ENCODE measurements at regions not wholly inside any gene's neighbourhood (a gene's known extent, or its start where the extent isn't known, plus 50 kb on each side); places are given as distances from the start of the nearest gene placed in this dataset.
"Not testable (repeated sequence)": the region's sequence is repeated elsewhere in the genome, so short reads cannot be mapped to it uniquely, and the experiment has no call there.

GRCh38 chrX:11010476-11010875 lies 100.7 kb upstream of the HCCS start:
- DNase-seq: no peak
- Mint-ChIP-seq H3K9me3 (peaks cover 6% of the 10 kb centered on the region), H3K4me1 (no peaks in the 10 kb centered on the region), H3K36me3 (ENCODE audit: low read depth) (no peaks in the 10 kb centered on the region), H3K27me3 (no peaks in the 10 kb centered on the region), H3K4me3 (no peak overlapping the region), H3K27ac (no peak overlapping the region)
- no peak for ATAC-seq

- Mint-ChIP-seq H3K9me3 (no peaks in the 10 kb centered on the region), H3K27me3 (no peaks in the 10 kb centered on the region), H3K4me3 (no peak overlapping the region), H3K36me3 (ENCODE audit: low read depth) (no peaks in the 10 kb centered on the region), H3K27ac (no peak overlapping the region), H3K4me1 (no peaks in the 10 kb centered on the region)
- DNase-seq: no peak
- ATAC-seq: no peak
Measured at GRCh38 chrX:11016728-11017127, 94.4 kb upstream of the HCCS start.

DNA sequence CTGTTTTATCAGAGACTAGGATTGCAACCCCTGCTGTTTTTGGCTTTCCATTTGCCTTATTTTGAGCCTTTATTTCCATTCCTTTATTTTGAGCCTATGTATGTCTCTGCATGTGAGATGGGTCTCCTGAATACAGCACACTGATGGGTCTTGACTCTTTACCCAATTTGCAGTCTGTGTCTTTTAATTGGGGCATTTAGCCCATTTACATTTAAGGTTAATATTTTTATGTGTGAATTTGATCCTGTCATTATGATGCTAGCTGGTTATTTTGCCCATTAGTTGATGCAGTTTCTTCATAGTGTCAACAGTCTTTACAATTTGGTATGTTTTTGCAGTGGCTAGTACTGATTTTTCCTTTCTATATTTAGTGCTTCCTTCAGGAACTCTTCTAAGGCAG lies 88.5 kb upstream of the HCCS start:
- not testable (repeated sequence) for H3K27me3 Mint-ChIP-seq; H3K27ac Mint-ChIP-seq; DNase-seq; H3K4me3 Mint-ChIP-seq; H3K4me1 Mint-ChIP-seq; H3K36me3 Mint-ChIP-seq (ENCODE audit: low read depth); H3K9me3 Mint-ChIP-seq; ATAC-seq

DNA sequence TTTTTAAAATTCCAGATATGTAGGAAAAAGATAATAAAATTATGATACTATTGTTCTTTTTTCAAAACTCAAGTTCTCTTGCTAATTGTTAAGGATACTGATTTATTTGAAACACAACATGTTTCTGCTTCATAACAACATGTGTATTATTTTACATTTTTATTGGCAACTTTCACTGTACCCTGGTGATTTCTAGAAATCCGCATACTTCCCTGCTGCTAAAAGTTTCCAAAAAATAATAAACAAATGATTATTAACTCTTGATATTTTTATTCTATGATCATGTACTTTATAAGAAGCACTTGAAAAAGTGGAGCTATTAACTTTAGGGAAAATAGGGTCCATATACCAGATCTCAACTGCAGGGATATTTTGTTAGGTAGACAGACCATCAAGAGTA lies 71.2 kb upstream of the HCCS start:
- H3K4me1 Mint-ChIP-seq: no peaks in the 10 kb centered on the region

GRCh38 chrX:11040405-11040804 lies 70.7 kb upstream of the HCCS start:
- no peak for DNase-seq
- Mint-ChIP-seq H3K27ac (no peak overlapping the region), H3K4me3 (no peak overlapping the region), H3K9me3 (no peaks in the 10 kb centered on the region), H3K36me3 (ENCODE audit: low read depth) (no peaks in the 10 kb centered on the region), H3K4me1 (no peaks in the 10 kb centered on the region), H3K27me3 (no peaks in the 10 kb centered on the region)
- ATAC-seq: no peak

More for the DNA sequence above, 71.2 kb upstream of the HCCS start:
- no peak for ATAC-seq
- Mint-ChIP-seq H3K4me3 (no peak overlapping the region), H3K9me3 (no peaks in the 10 kb centered on the region), H3K27me3 (no peaks in the 10 kb centered on the region), H3K27ac (no peak overlapping the region), H3K36me3 (ENCODE audit: low read depth) (no peaks in the 10 kb centered on the region)
- no peak for DNase-seq

DNA sequence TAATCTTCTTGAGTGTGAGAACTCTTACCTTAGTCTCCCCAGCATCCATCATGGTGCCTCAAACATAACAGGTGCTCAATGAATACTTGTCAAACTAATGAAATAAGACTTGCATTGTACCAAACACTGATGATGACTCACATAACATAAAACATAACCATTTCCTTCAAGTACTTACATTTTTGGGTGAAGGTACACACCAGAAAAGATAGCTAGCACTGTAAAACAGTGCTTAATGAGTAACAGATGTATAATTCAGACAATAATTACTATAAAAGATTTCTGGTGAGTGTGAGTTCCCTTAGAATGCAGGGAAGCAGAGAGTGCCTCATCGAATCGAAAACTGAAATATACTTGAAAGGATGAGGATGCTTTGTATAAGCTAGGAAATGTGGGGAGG lies 70.1 kb upstream of the HCCS start:
- no peak overlapping the region for H3K4me3 Mint-ChIP-seq
- no peaks in the 10 kb centered on the region for H3K36me3 Mint-ChIP-seq (ENCODE audit: low read depth)
- H3K27me3 Mint-ChIP-seq: no peaks in the 10 kb centered on the region
- no peak for DNase-seq
- H3K9me3 Mint-ChIP-seq: no peaks in the 10 kb centered on the region
- H3K27ac Mint-ChIP-seq: no peak overlapping the region
- no peaks in the 10 kb centered on the region for H3K4me1 Mint-ChIP-seq
- ATAC-seq: no peak

- no peak overlapping the region for H3K4me3 Mint-ChIP-seq
- H3K9me3 Mint-ChIP-seq: peaks cover 10% of the 10 kb centered on the region
- ATAC-seq (no peak), DNase-seq (no peak)
- no peak overlapping the region for H3K27ac Mint-ChIP-seq
- no peaks in the 10 kb centered on the region for H3K4me1 Mint-ChIP-seq
- no peaks in the 10 kb centered on the region for H3K27me3 Mint-ChIP-seq
- no peaks in the 10 kb centered on the region for H3K36me3 Mint-ChIP-seq (ENCODE audit: low read depth)
Measured at GRCh38 chrX:11050013-11050412, 61.1 kb upstream of the HCCS start.

GRCh38 chrX:11053351-11053750 lies 57.8 kb upstream of the HCCS start:
- no peaks in the 10 kb centered on the region for H3K27me3 Mint-ChIP-seq
- no peaks in the 10 kb centered on the region for H3K4me1 Mint-ChIP-seq
- ATAC-seq: no peak
- H3K27ac Mint-ChIP-seq: no peak overlapping the region
- no peak for DNase-seq
- no peaks in the 10 kb centered on the region for H3K9me3 Mint-ChIP-seq
- no peak overlapping the region for H3K4me3 Mint-ChIP-seq
- no peaks in the 10 kb centered on the region for H3K36me3 Mint-ChIP-seq (ENCODE audit: low read depth)

- H3K9me3 Mint-ChIP-seq: no peaks in the 10 kb centered on the region
- H3K4me1 Mint-ChIP-seq: no peaks in the 10 kb centered on the region
- no peaks in the 10 kb centered on the region for H3K36me3 Mint-ChIP-seq (ENCODE audit: low read depth)
- H3K4me3 Mint-ChIP-seq: no peak overlapping the region
- no peaks in the 10 kb centered on the region for H3K27me3 Mint-ChIP-seq
- ATAC-seq (no peak), DNase-seq (no peak)
- no peak overlapping the region for H3K27ac Mint-ChIP-seq
Measured at GRCh38 chrX:11056322-11057176, 54.6 kb upstream of the HCCS start.

DNA sequence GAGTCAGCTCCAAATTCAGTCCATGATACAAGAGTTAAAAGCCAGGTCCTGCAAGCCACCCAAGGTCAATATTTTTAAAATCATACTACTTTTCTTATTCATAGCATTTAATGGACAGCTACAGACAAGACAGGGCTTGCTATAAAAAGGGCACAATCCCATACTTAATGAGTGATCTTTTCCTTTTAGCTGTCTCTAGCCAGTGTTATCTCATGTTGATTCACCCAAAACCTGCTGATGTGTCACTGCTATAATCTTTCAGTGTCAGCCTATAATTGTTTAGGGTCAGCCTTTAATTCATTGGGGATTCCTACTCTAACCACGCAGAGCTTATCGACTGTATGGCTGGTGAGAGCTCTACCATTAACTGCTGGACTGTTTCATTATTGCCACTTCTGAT lies 51.2 kb upstream of the HCCS start:
- Mint-ChIP-seq H3K9me3 (no peaks in the 10 kb centered on the region), H3K4me3 (no peak overlapping the region), H3K27me3 (no peaks in the 10 kb centered on the region), H3K27ac (no peak overlapping the region), H3K36me3 (ENCODE audit: low read depth) (no peaks in the 10 kb centered on the region), H3K4me1 (no peaks in the 10 kb centered on the region)
- no peak for DNase-seq
- ATAC-seq: no peak
